ENCODE measurements at regions not wholly inside any gene's neighbourhood (a gene's known extent, or its start where the extent isn't known, plus 50 kb on each side); places are given as distances from the start of the nearest gene placed in this dataset.

- no peak for DNase-seq
Measured at GRCh38 chr20:51867251-51867650, 64.9 kb upstream of the SALL4 start.

DNA sequence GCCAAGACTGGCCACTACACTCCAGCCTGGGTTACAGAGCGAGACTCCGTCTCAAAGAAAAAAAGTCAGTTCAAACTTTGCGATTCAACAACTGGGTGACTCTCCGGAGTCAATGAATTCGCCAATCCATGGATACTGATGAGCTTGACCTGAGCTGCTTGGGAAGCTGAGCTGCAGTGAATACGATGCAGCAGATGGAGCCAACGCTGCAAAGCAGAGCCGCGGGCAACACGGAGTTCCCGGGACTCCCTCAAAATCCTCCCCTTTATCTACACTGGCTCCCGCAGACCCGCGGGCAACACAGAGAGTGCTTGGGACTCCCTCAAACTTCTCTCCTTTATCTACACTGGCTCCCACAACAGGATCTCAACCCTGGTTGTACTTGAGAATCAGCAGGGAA is 62.6 kb upstream of the SALL4 start:
- DNase-seq, result no peak

GRCh38 chr20:51862796-51863195 is 60.5 kb upstream of the SALL4 start:
- no peak for DNase-seq

- DNase-seq, result no peak
Measured at GRCh38 chr20:51861726-51862466, 59.6 kb upstream of the SALL4 start.

DNA sequence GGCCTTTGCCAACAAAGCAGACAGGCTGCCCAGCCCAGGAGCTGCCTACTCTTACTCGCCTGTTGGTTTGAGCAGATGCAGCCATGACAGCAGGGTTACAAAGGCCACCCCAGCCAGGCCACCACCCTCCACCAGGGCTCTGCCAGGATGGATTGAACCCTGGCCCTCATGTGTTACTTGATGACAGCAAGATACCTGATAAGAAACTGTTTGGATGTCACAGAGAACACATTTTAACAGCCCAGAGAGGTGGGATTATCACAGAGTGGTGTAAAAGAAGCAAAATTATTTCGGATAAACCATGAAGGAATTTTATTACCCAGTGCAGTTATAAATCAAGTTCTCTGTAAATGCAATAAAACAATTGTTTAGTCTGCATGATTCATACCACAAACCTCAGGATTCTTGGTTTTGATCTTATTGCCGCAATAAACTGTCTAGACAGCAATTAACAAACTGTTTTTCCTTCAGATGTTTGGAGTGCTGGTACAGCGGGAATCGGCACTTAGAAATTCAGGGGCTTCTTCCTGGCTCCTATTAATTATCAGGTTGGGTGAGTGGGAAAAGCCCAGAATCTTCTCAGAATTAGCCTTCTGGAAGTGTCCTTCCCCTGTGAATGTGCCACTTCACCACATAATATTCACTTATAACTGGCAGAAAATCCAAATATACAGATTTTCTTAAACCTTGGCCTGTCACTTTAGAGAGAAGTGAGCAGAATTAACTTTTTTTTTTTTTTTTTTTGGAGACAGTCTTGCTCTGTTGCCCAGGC is 58.0 kb upstream of the SALL4 start:
- no peak for DNase-seq

- no peak for DNase-seq
Measured at GRCh38 chr20:51856432-51856831, 54.1 kb upstream of the SALL4 start.

DNA sequence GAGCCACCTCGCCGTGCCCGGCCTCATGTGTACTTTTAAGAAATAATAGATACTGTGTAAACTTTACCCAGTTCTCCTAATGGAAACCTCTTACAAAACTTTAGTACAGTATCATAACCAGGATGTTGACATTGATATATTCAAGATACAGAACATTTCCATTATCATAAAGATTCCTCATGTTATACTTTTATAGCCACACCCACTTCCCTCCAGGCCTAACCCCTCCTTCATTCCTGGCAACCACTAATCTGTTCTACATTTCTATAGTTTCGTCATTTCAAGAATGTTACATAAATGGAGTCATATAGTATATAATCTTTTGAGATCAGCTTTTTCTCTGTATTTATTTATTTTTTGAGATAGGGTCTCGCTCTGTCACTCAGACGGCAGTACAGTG is 52.6 kb upstream of the SALL4 start:
- no peak for DNase-seq
